Stomach (tissue), 8 donors: ENCODE measurements at regions not wholly inside any gene's neighbourhood (a gene's known extent, or its start where the extent isn't known, plus 50 kb on each side); places are given as distances from the start of the nearest gene placed in this dataset.

Source experiments
- DNase-seq, 2 donors: peaks; one replicate each; pipeline versions ENCODE4 v3.0.0 to v3.0.0-alpha.2; 2013 to 2019
- H3K27ac ChIP-seq, 5 donors: fragments of 200-600 bp in 4 of 5; sonication (generic) in 4 of 5; one replicate each; pipeline ENCODE4 v1.5.1; 2013 to 2019; ENCODE audit warnings: mild to moderate bottlenecking in 1 of 5, moderate library complexity in 1 of 5
- H3K27me3 ChIP-seq, 3 donors: fragments of 200-600 bp; sonication (generic); one replicate each; pipeline ENCODE4 v1.5.1; 2017 to 2019; ENCODE audit warnings: mixed run types in 1 of 3
- H3K36me3 ChIP-seq, 4 donors: fragments of 200-600 bp; sonication (generic); 1 replicate in 3 of 4; 2 replicates in 1 of 4; pipeline ENCODE4 v1.5.1; 2016 to 2019
- H3K4me1 ChIP-seq, 4 donors: fragments of 200-600 bp; sonication (generic); one replicate each; pipeline ENCODE4 v1.5.1; 2016 to 2019
- H3K4me3 ChIP-seq, 4 donors: fragments of 200-600 bp; sonication (generic) in 3 of 4; one replicate each; pipeline ENCODE4 v1.5.1; 2016 to 2019; ENCODE audit warnings: mild to moderate bottlenecking in 1 of 4
- H3K9me3 ChIP-seq, 4 donors: fragments of 200-600 bp; sonication (generic); one replicate each; pipeline ENCODE4 v1.5.1; 2016 to 2019
- CTCF ChIP-seq, 7 experiments: fragments of 450-650 bp in 4 of 7; fragments of 200-600 bp in 3 of 7; sonication (generic) in 3 of 7; IDR thresholded peaks; one replicate each; pipeline ENCODE4 v1.5.1; 2016 to 2019; ENCODE audit warnings: antibody characterized with exemption in 7 of 7, control low read depth in 2 of 7, mild to moderate bottlenecking in 1 of 7
- EP300 ChIP-seq: sonication (generic); formaldehyde crosslinking; IDR thresholded peaks from one replicate; pipeline ENCODE4 v1.6.1; 2017; ENCODE audit warnings: antibody characterized with exemption
- POLR2A ChIP-seq, 4 donors: fragments of 450-650 bp; IDR thresholded peaks; one replicate each; pipeline ENCODE4 v1.6.1; 2016; ENCODE audit warnings: antibody characterized with exemption in 4 of 4, control low read depth in 2 of 4, mild to moderate bottlenecking in 1 of 4, moderate library complexity in 1 of 4
- POLR2AphosphoS5 ChIP-seq, 3 donors: sonication (generic); formaldehyde crosslinking; IDR thresholded peaks; one replicate each; pipeline ENCODE4 v1.6.1; 2016; ENCODE audit warnings: antibody characterized with exemption in 3 of 3
- WGBS, 5 donors: extraction: QIAGEN DNeasy Blood & Tissue Kit in 3 of 5; methylation state at CpG; one replicate each; pipeline versions ENCODE4 v1.1.5 to v1.1.7; 2013 to 2018; 5-methylcytosine and 5-hydroxymethylcytosine counted together
- intact Hi-C: fragments of 100-400 bp; cut with DNase I; formaldehyde crosslinking; loops from one replicate; pipeline ENCODE4 v1.15.1; 2023; ENCODE audit warnings: low total_unique reads
- donor health status: healthy with polysubstance abuse.
- donor health status: Bipolar disorder and iron deficiency.
- donor health status: healthy.

GRCh38 chr5:7073666-7074065 is 322.3 kb upstream of the ADCY2 start:
- intact Hi-C loops, result no loop called here
- 90 to 98% (median 93%) methylated on average over 6 of the region's 6 CpGs for WGBS, 5 donors
- H3K27ac ChIP-seq, result no peak overlapping the region
- no peaks in the 10 kb centered on the region for H3K9me3 ChIP-seq
- no peaks in the 10 kb centered on the region for H3K27me3 ChIP-seq
- H3K4me1 ChIP-seq, result no peaks in the 10 kb centered on the region
- H3K4me3 ChIP-seq, result no peak overlapping the region
- DNase-seq, result no peak
- no peaks in the 10 kb centered on the region for H3K36me3 ChIP-seq
- no peak for TF ChIP-seq POLR2A (IDR thresholded peaks at IDR 0.05)
- TF ChIP-seq EP300, result no peak
- TF ChIP-seq POLR2AphosphoS5 (IDR thresholded peaks at IDR 0.05), result no peak
- no peak for TF ChIP-seq CTCF (IDR thresholded peaks at IDR 0.05)

DNA sequence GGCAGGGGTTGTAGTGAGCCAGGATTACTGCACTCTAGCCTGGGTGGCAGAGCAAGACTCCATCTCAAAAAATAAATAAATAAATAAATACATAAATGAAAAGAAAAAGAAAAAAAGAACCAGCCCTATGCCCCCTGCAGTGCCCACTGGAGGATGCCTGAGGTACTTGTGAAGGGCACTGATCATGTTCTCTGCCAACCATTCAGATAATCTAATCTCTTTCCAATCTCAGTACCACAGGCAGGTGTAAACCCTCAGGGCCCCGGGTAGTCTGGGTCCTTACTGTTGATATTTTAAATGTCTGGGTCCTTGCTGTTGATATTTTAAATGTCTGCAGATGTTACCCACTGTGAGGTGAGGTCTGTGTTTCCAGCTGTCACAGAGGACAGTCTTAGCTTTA is 321.8 kb upstream of the ADCY2 start:
- intact Hi-C loops, result no loop called here
- no peak overlapping the region for H3K4me3 ChIP-seq
- H3K27me3 ChIP-seq, result no peaks in the 10 kb centered on the region
- no peak overlapping the region for H3K27ac ChIP-seq
- H3K36me3 ChIP-seq, result no peaks in the 10 kb centered on the region
- WGBS, 5 donors, result 16 to 53% (median 21%) methylated on average over 1 of the region's 1 CpG
- no peak for DNase-seq
- TF ChIP-seq CTCF (IDR thresholded peaks at IDR 0.05) (no peak), EP300 (no peak)
- peaks cover 0 to 2% (median 0%) of the 10 kb centered on the region in 4 donors for H3K4me1 ChIP-seq
- H3K9me3 ChIP-seq, result no peaks in the 10 kb centered on the region

- no peaks in the 10 kb centered on the region for H3K9me3 ChIP-seq
- H3K27me3 ChIP-seq, result no peaks in the 10 kb centered on the region
- intact Hi-C loops, result no loop called here
- WGBS, 5 donors, result 81 to 100% (median 88%) methylated on average over 1 of the region's 1 CpG
- H3K36me3 ChIP-seq, result no peaks in the 10 kb centered on the region
- no peak for DNase-seq
- no peak overlapping the region for H3K4me3 ChIP-seq
- no peak overlapping the region for H3K27ac ChIP-seq
- no peak for TF ChIP-seq EP300
- no peak for TF ChIP-seq POLR2AphosphoS5 (IDR thresholded peaks at IDR 0.05)
- no peak for TF ChIP-seq CTCF (IDR thresholded peaks at IDR 0.05)
- no peak for TF ChIP-seq POLR2A (IDR thresholded peaks at IDR 0.05)
- H3K4me1 ChIP-seq, result peaks cover 0 to 7% (median 0%) of the 10 kb centered on the region in 4 donors
Observed at GRCh38 chr5:7075470-7075869, 320.5 kb upstream of the ADCY2 start.

- Histone ChIP-seq H3K9me3 (no peaks in the 10 kb centered on the region), H3K36me3 (no peaks in the 10 kb centered on the region), H3K27ac (no peak overlapping the region), H3K4me1 (peaks cover 0 to 7% (median 0%) of the 10 kb centered on the region in 4 donors), H3K4me3 (no peak overlapping the region), H3K27me3 (no peaks in the 10 kb centered on the region)
- DNase-seq, result peak in 1 of 2 donors; percentile 55
- intact Hi-C loops, result no loop called here
- TF ChIP-seq EP300 (no peak), POLR2AphosphoS5 (IDR thresholded peaks at IDR 0.05) (no peak), POLR2A (IDR thresholded peaks at IDR 0.05) (no peak), CTCF (IDR thresholded peaks at IDR 0.05) (no peak)
- WGBS, 5 donors, result 51 to 76% (median 66%) methylated on average over 6 of the region's 6 CpGs
Observed at GRCh38 chr5:7078101-7078500, 317.8 kb upstream of the ADCY2 start.
